Prostate gland (tissue), 2 donors: ENCODE measurements at regions not wholly inside any gene's neighbourhood (a gene's known extent, or its start where the extent isn't known, plus 50 kb on each side); places are given as distances from the start of the nearest gene placed in this dataset.
"Not testable (repeated sequence)": the region's sequence is repeated elsewhere in the genome, so short reads cannot be mapped to it uniquely, and the experiment has no call there.

Experiments used
- POLR2A ChIP-seq: fragments of 450-650 bp; IDR thresholded peaks from one replicate; pipeline ENCODE4 v1.6.1; 2016; ENCODE audit warnings: antibody characterized with exemption, mild to moderate bottlenecking
- POLR2AphosphoS5 ChIP-seq: sonication (generic); formaldehyde crosslinking; IDR thresholded peaks from one replicate; pipeline ENCODE4 v1.6.1; 2017; ENCODE audit warnings: antibody characterized with exemption
- TF ChIP-seq, protein P1 (sequence below), 4 experiments: fragments of 200-600 bp in 2 of 4; fragments of 450-650 bp in 2 of 4; sonication (generic) in 2 of 4; IDR thresholded peaks; 1 replicate in 3 of 4; 2 replicates in 1 of 4; pipeline ENCODE4 v1.5.1; 2016 to 2019; ENCODE audit warnings: antibody characterized with exemption in 4 of 4, mild to moderate bottlenecking in 2 of 4, moderate library complexity in 2 of 4

- TF ChIP-seq, protein P1, sequence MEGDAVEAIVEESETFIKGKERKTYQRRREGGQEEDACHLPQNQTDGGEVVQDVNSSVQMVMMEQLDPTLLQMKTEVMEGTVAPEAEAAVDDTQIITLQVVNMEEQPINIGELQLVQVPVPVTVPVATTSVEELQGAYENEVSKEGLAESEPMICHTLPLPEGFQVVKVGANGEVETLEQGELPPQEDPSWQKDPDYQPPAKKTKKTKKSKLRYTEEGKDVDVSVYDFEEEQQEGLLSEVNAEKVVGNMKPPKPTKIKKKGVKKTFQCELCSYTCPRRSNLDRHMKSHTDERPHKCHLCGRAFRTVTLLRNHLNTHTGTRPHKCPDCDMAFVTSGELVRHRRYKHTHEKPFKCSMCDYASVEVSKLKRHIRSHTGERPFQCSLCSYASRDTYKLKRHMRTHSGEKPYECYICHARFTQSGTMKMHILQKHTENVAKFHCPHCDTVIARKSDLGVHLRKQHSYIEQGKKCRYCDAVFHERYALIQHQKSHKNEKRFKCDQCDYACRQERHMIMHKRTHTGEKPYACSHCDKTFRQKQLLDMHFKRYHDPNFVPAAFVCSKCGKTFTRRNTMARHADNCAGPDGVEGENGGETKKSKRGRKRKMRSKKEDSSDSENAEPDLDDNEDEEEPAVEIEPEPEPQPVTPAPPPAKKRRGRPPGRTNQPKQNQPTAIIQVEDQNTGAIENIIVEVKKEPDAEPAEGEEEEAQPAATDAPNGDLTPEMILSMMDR (IDR thresholded peaks at IDR 0.05): not testable (repeated sequence)
- not testable (repeated sequence) for TF ChIP-seq POLR2AphosphoS5, POLR2A
Observed at GRCh38 chr5:174586163-174586562, 138.2 kb upstream of the MSX2 start.
